Fibroblast of pulmonary artery (primary cell): ENCODE measurements at regions not wholly inside any gene's neighbourhood (a gene's known extent, or its start where the extent isn't known, plus 50 kb on each side); places are given as distances from the start of the nearest gene placed in this dataset.

ENCODE experiments used
- DNase-seq: peaks from one replicate; pipeline ENCODE4 v3.0.0-alpha.2; 2010; ENCODE audit warnings: low read depth
- H3K4me3 ChIP-seq: replicated peaks from 2 replicates; pipeline ENCODE4 v1.5.1; 2011; ENCODE audit warnings: low read depth, mild to moderate bottlenecking, control low read depth, low read length, moderate library complexity
- TF ChIP-seq, protein P1 (sequence below): IDR thresholded peaks from 2 replicates; pipeline ENCODE4 v1.5.1; 2011; ENCODE audit warnings: mild to moderate bottlenecking, control low read depth, low read length, inconsistent platforms; ENCODE audit errors: missing control alignments

DNA sequence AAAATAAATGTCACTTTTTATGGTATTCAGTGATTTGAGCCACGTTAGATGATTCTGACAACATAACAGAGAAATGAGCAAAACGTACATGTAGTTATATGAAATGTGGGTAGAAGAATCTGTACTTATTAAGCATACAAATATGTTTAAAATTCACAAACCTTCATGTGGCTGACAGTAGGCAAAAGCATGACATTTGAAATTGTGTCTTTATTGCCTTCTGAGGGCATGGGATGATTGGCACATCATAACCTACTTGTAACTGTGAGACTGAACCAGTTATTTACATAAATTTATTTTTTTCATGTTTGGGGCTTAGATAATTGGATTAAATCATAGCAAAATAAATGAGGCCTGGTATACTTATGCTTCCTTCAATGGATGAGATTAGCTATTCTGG, 202.2 kb downstream of the DNAJB9 start:
- TF ChIP-seq, protein P1, sequence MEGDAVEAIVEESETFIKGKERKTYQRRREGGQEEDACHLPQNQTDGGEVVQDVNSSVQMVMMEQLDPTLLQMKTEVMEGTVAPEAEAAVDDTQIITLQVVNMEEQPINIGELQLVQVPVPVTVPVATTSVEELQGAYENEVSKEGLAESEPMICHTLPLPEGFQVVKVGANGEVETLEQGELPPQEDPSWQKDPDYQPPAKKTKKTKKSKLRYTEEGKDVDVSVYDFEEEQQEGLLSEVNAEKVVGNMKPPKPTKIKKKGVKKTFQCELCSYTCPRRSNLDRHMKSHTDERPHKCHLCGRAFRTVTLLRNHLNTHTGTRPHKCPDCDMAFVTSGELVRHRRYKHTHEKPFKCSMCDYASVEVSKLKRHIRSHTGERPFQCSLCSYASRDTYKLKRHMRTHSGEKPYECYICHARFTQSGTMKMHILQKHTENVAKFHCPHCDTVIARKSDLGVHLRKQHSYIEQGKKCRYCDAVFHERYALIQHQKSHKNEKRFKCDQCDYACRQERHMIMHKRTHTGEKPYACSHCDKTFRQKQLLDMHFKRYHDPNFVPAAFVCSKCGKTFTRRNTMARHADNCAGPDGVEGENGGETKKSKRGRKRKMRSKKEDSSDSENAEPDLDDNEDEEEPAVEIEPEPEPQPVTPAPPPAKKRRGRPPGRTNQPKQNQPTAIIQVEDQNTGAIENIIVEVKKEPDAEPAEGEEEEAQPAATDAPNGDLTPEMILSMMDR = no peak
- DNase-seq = no peak
- no peak overlapping the region for H3K4me3 ChIP-seq

DNA sequence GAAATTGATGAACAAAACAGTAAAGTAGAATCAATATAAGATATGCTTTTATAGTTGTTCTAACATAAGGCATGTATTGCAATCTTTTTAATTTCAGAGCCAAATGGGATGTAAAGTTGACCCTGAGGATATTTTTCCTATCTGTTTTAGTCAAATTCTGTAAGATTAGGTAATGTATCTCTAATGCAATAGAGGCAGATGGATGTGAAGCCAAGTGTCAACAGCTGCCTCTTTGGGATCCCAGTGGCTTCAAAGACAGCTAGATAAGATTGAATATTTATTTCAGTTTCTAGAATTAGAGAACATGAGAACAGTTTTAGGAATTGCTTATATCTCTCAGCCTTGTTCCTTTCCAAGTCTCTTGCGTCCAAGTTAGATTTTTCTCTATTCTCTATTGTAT, 208.3 kb downstream of the DNAJB9 start:
- TF ChIP-seq, protein P1 = no peak
- DNase-seq = no peak

DNA sequence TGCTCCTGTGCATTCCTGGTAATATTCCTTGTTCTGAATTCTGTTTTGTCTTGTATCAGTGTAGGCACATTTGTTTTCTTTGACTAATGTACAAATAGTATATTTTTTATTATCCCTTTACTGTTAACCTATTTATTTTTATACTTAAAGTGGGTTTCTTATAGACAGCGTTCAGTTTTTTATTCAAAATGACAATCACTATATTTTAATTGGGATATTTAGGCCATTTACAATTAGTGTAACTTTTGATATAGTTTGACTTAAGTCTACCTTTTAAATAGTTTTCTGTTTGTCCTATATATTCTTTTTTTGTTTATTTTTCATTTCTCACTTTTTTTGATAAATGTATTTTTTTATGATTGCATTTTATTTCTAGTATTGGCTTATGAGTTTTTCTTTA, 219.8 kb downstream of the DNAJB9 start:
- no peak overlapping the region for H3K4me3 ChIP-seq
- TF ChIP-seq, protein P1 = no peak
- no peak for DNase-seq

More for the DNA sequence above, 208.3 kb downstream of the DNAJB9 start:
- no peak overlapping the region for H3K4me3 ChIP-seq

DNA sequence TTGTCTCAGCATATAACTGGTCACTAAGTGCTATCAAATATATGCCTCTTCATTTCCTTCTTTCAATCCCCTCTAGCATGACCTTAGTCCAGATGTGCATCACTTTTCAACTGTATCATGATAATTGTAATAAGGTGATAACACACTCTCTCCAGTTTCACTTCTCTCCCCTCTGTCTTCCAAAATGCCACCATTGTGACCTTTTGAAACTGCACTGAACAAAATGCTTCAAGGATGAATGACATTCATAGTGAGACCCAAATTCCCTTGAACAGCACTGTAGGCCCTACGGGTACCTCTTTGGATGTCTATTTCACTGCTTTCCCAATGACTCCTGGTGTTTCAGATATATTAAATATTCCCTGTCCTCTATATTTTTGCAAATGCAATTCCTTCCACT, 224.8 kb downstream of the DNAJB9 start:
- TF ChIP-seq, protein P1 = no peak
- no peak for DNase-seq
- H3K4me3 ChIP-seq = no peak overlapping the region

DNA sequence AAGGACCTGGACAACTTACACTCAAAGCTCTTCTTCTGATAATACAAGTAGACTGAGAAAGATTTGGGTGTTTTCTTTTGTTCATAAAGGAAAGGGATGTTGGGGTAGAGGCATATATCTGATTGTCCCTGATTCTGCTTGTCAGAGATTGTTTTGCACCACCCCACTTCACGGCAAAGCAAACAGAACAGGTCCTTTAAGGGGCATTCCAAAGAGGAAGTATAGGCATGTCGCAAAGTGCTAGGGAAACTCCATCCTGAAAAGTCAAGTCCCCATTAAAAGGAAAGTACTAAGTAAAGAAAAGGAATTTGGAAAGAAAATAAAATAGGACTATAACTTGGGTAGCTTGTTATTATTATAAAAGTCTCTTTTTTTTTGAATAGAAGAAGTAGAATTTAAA, 233.0 kb downstream of the DNAJB9 start:
- DNase-seq = no peak
- TF ChIP-seq, protein P1 = no peak
- no peak overlapping the region for H3K4me3 ChIP-seq

DNA sequence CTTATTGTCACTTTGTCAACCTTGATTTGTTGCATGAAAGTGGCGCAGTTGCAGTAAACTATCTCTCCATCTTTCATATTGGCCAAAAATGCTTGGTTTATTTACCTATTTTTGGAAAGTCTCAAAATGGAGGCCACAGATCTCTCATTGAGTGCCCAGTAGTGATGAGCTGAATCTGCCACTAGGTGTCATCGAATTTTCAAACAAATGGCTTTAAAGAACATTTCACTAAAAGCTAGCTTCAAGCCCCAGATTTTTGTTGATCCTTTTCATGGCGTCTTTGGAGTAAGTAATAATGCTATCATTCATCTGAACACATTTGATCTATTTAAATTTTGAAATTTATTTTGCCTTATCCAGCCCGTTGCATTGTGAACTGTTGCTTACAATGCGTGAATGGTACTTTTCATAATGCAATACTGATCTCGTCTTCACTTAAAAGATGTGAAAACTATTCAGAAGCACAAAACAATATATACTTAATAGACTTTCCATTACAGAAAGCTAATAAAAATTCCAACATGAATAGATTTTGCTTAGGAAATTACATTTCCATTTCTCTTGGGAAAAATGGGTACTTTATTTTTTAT, 236.2 kb downstream of the DNAJB9 start:
- H3K4me3 ChIP-seq = no peak overlapping the region
- TF ChIP-seq, protein P1 = peak; percentile 76
- peak; percentile 72 for DNase-seq

DNA sequence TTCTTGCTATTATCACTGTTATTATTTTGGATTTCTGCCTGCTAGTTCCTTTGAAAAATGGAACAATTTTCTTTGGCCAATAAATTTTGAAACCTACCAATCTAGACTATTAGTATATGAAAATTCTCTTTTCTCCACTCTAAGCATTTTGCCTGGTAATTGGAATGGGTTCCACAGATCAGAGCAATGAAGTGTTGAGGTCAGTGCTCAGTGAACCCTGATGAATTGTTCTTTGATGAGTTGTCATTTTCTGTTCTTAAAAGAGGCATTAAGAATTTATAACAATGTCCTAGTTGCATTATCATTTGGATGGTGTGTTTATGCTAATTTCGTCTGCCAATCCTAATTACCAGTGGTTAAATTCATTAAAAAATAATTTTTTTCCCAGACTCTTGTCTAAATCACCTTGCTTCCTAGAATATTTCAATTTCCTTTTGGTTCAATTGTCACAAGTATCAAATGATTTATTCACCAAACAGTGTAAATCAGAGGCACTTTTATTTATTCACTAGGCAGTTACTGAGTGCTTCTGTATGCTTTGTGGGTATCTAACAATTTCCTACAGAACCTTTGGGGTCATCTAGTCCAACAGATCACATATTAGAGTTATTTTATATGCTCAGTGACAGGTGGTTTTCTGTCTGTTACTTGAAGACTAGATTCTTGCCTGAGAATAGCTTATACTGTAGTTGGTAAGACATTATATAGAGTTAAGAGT, 239.0 kb downstream of the DNAJB9 start:
- TF ChIP-seq, protein P1 = no peak
- no peak for DNase-seq
- H3K4me3 ChIP-seq = no peak overlapping the region
